Mucosa of rectum (tissue), 2 donors: ENCODE measurements at regions not wholly inside any gene's neighbourhood (a gene's known extent, or its start where the extent isn't known, plus 50 kb on each side); places are given as distances from the start of the nearest gene placed in this dataset.

Experiments used
- H3K27ac ChIP-seq, 2 donors: one replicate each; pipeline ENCODE4 v1.7.0; 2013; ENCODE audit warnings: inconsistent platforms in 2 of 2, low read depth in 2 of 2, low read length in 2 of 2
- H3K27me3 ChIP-seq, 2 donors: one replicate each; pipeline ENCODE4 v1.7.0; 2013; ENCODE audit warnings: low read length in 2 of 2; ENCODE audit not compliant: control insufficient read depth in 2 of 2, insufficient read depth in 2 of 2
- H3K36me3 ChIP-seq, 2 donors: one replicate each; pipeline ENCODE4 v1.7.0; 2013; ENCODE audit warnings: low read length in 2 of 2; ENCODE audit not compliant: control insufficient read depth in 2 of 2, insufficient read depth in 2 of 2
- H3K4me1 ChIP-seq, 2 donors: one replicate each; pipeline ENCODE4 v1.7.0; 2013; ENCODE audit warnings: low read length in 2 of 2, mild to moderate bottlenecking in 1 of 2; ENCODE audit not compliant: control insufficient read depth in 2 of 2, insufficient read depth in 2 of 2
- H3K4me3 ChIP-seq, 2 donors: one replicate each; pipeline ENCODE4 v1.7.0; 2013; ENCODE audit warnings: low read length in 2 of 2
- H3K9ac ChIP-seq, 2 donors: one replicate each; pipeline ENCODE4 v1.7.0; 2013; ENCODE audit warnings: low read length in 2 of 2, low read depth in 1 of 2, mild to moderate bottlenecking in 1 of 2
- H3K9me3 ChIP-seq, 2 donors: one replicate each; pipeline ENCODE4 v1.7.0; 2013; ENCODE audit warnings: low read length in 2 of 2; ENCODE audit not compliant: control insufficient read depth in 2 of 2
- donor health status: healthy.
- donor health status: Normal muscosa, but diverticular disease.

- no peak overlapping the region for H3K9ac ChIP-seq
Observed at GRCh38 chr18:5606951-5607350, 63.2 kb upstream of the EPB41L3 start.

GRCh38 chr18:5604778-5605177 lies 61.0 kb upstream of the EPB41L3 start:
- Histone ChIP-seq H3K27me3 (no peaks in the 10 kb centered on the region), H3K4me3 (no peak overlapping the region), H3K36me3 (no peaks in the 10 kb centered on the region), H3K27ac (no peak overlapping the region), H3K9me3 (no peaks in the 10 kb centered on the region), H3K9ac (no peak overlapping the region), H3K4me1 (peaks cover 0 to 7% of the 10 kb centered on the region in 2 donors)

More at GRCh38 chr18:5606951-5607350, 63.2 kb upstream of the EPB41L3 start:
- H3K9me3 ChIP-seq: no peaks in the 10 kb centered on the region
- no peak overlapping the region for H3K27ac ChIP-seq
- no peaks in the 10 kb centered on the region for H3K27me3 ChIP-seq
- H3K4me3 ChIP-seq: no peak overlapping the region
- H3K36me3 ChIP-seq: no peaks in the 10 kb centered on the region
- H3K4me1 ChIP-seq: no peaks in the 10 kb centered on the region

GRCh38 chr18:5603153-5603552 lies 59.4 kb upstream of the EPB41L3 start:
- no peak overlapping the region for H3K4me3 ChIP-seq
- H3K9ac ChIP-seq: no peak overlapping the region
- no peaks in the 10 kb centered on the region for H3K9me3 ChIP-seq
- no peaks in the 10 kb centered on the region for H3K36me3 ChIP-seq
- no peaks in the 10 kb centered on the region for H3K27me3 ChIP-seq
- peaks cover 0 to 7% of the 10 kb centered on the region in 2 donors for H3K4me1 ChIP-seq
- H3K27ac ChIP-seq: no peak overlapping the region

GRCh38 chr18:5601188-5601624 lies 57.4 kb upstream of the EPB41L3 start:
- Histone ChIP-seq H3K27ac (no peak overlapping the region), H3K27me3 (no peaks in the 10 kb centered on the region), H3K9ac (no peak overlapping the region), H3K4me3 (no peak overlapping the region), H3K4me1 (peaks cover 0 to 7% of the 10 kb centered on the region in 2 donors), H3K9me3 (no peaks in the 10 kb centered on the region), H3K36me3 (peaks cover 0 to 2% of the 10 kb centered on the region in 2 donors)

GRCh38 chr18:5600378-5601071 lies 56.7 kb upstream of the EPB41L3 start:
- Histone ChIP-seq H3K36me3 (peaks cover 0 to 2% of the 10 kb centered on the region in 2 donors), H3K4me3 (no peak overlapping the region), H3K4me1 (peaks cover 0 to 7% of the 10 kb centered on the region in 2 donors), H3K27me3 (no peaks in the 10 kb centered on the region), H3K27ac (no peak overlapping the region), H3K9me3 (no peaks in the 10 kb centered on the region), H3K9ac (no peak overlapping the region)

GRCh38 chr18:5596585-5596984 lies 52.8 kb upstream of the EPB41L3 start:
- H3K27me3 ChIP-seq: no peaks in the 10 kb centered on the region
- H3K4me1 ChIP-seq: peaks cover 0 to 7% of the 10 kb centered on the region in 2 donors
- no peak overlapping the region for H3K27ac ChIP-seq
- H3K36me3 ChIP-seq: peaks cover 2 to 3% of the 10 kb centered on the region in 2 donors
- H3K4me3 ChIP-seq: no peak overlapping the region
- no peaks in the 10 kb centered on the region for H3K9me3 ChIP-seq
- no peak overlapping the region for H3K9ac ChIP-seq
